Hepatocyte (in vitro differentiated cells): ENCODE measurements at regions not wholly inside any gene's neighbourhood (a gene's known extent, or its start where the extent isn't known, plus 50 kb on each side); places are given as distances from the start of the nearest gene placed in this dataset.
A peak's percentile ranks its signal among the peaks of the same experiment; 100 is the strongest.

Source experiments
- DNase-seq: peaks from one replicate; pipeline ENCODE4 v3.0.0-alpha.2; 2016; ENCODE audit warnings: low spot score
- H2AFZ ChIP-seq: fragments of 200-600 bp; sonication (generic); 2 replicates; pipeline ENCODE4 v1.6.0; 2016; ENCODE audit warnings: antibody characterized with exemption, mild to moderate bottlenecking
- H3K27ac ChIP-seq: fragments of 200-600 bp; sonication (generic); 2 replicates; pipeline ENCODE4 v1.5.1; 2016; ENCODE audit warnings: mild to moderate bottlenecking
- H3K27me3 ChIP-seq: fragments of 200-600 bp; sonication (generic); 2 replicates; pipeline ENCODE4 v1.6.1; 2016
- H3K36me3 ChIP-seq: fragments of 200-600 bp; sonication (generic); replicated peaks from 2 replicates; pipeline ENCODE4 v1.5.1; 2016; ENCODE audit warnings: low read depth; ENCODE audit not compliant: insufficient read depth
- H3K4me1 ChIP-seq: fragments of 200-600 bp; sonication (generic); 2 replicates; pipeline ENCODE4 v1.5.1; 2016; ENCODE audit warnings: mild to moderate bottlenecking, moderate library complexity; ENCODE audit not compliant: insufficient read depth
- H3K4me2 ChIP-seq: fragments of 200-600 bp; sonication (generic); 2 replicates; pipeline ENCODE4 v1.6.0; 2016
- H3K4me3 ChIP-seq: fragments of 200-600 bp; sonication (generic); 2 replicates; pipeline ENCODE4 v1.5.1; 2016; ENCODE audit warnings: mild to moderate bottlenecking
- H3K79me2 ChIP-seq: fragments of 200-600 bp; sonication (generic); 2 replicates; pipeline ENCODE4 v1.6.0; 2017; ENCODE audit warnings: mild to moderate bottlenecking
- H3K9me2 ChIP-seq: fragments of 200-600 bp; sonication (generic); replicated peaks from 2 replicates; pipeline ENCODE4 v1.6.0; 2017; ENCODE audit warnings: mild to moderate bottlenecking; ENCODE audit not compliant: insufficient read depth
- H3K9me3 ChIP-seq: fragments of 200-600 bp; sonication (generic); 2 replicates; pipeline ENCODE4 v1.5.1; 2016; ENCODE audit warnings: low read depth, mild to moderate bottlenecking
- H4K20me1 ChIP-seq: fragments of 200-600 bp; sonication (generic); 2 replicates; pipeline ENCODE4 v1.6.0; 2016; ENCODE audit warnings: mild to moderate bottlenecking; ENCODE audit not compliant: insufficient read depth, poor library complexity, severe bottlenecking
- CTCF ChIP-seq: fragments of 200-600 bp; sonication (generic); IDR thresholded peaks from 2 replicates; pipeline ENCODE4 v1.5.1; 2016; ENCODE audit warnings: antibody characterized with exemption, mild to moderate bottlenecking; ENCODE audit not compliant: poor library complexity
- EZH2 ChIP-seq: fragments of 200-600 bp; sonication (generic); IDR thresholded peaks from 2 replicates; pipeline ENCODE4 v1.6.1; 2016; ENCODE audit warnings: antibody characterized with exemption, mild to moderate bottlenecking, borderline replicate concordance
- EZH2phosphoT487 ChIP-seq: fragments of 200-600 bp; sonication (generic); IDR thresholded peaks from one replicate; pipeline ENCODE4 v1.6.1; 2018; ENCODE audit warnings: antibody characterized with exemption, mild to moderate bottlenecking, low read depth, moderate library complexity; ENCODE audit not compliant: unreplicated experiment, severe bottlenecking
- WGBS: methylation state at CpG from one replicate; pipeline ENCODE4 v1.1.6; 2016; ENCODE audit warnings: low lambda C conversion rate; ENCODE audit errors: missing lambda C conversion rate; 5-methylcytosine and 5-hydroxymethylcytosine counted together

GRCh38 chr11:127612607-127613006 lies 612.0 kb upstream of the KIRREL3 start:
- H3K4me1 ChIP-seq, result no peaks in the 10 kb centered on the region
- no peak overlapping the region for H3K4me2 ChIP-seq
- no peaks in the 10 kb centered on the region for H3K79me2 ChIP-seq
- no peak overlapping the region for H3K27ac ChIP-seq
- H3K36me3 ChIP-seq, result no peaks in the 10 kb centered on the region
- no peaks in the 10 kb centered on the region for H3K9me2 ChIP-seq
- no peak overlapping the region for H3K4me3 ChIP-seq
- H4K20me1 ChIP-seq, result no peaks in the 10 kb centered on the region
- no peaks in the 10 kb centered on the region for H3K27me3 ChIP-seq
- TF ChIP-seq CTCF, result no peak
- no peak for TF ChIP-seq EZH2phosphoT487
- TF ChIP-seq EZH2, result no peak
- DNase-seq, result no peak
- 91% methylated on average over 2 of the region's 2 CpGs for WGBS
- no peaks in the 10 kb centered on the region for H3K9me3 ChIP-seq
- no peak overlapping the region for H2AFZ ChIP-seq

- Histone ChIP-seq H3K9me2 (no peaks in the 10 kb centered on the region), H3K79me2 (no peaks in the 10 kb centered on the region), H3K27ac (no peak overlapping the region), H3K4me1 (no peaks in the 10 kb centered on the region), H3K9me3 (no peaks in the 10 kb centered on the region), H4K20me1 (no peaks in the 10 kb centered on the region), H3K27me3 (no peaks in the 10 kb centered on the region), H2AFZ (no peak overlapping the region), H3K36me3 (no peaks in the 10 kb centered on the region), H3K4me2 (no peak overlapping the region), H3K4me3 (no peak overlapping the region)
- DNase-seq, result peak; percentile 26
- TF ChIP-seq CTCF (peak; percentile 20), EZH2 (no peak)
- WGBS, result 71% methylated on average over 4 of the region's 4 CpGs
These were observed 608.6 kb upstream of the KIRREL3 start for GRCh38 chr11:127609025-127609773.

GRCh38 chr11:127607487-127608085 lies 607.0 kb upstream of the KIRREL3 start:
- no peaks in the 10 kb centered on the region for H3K4me1 ChIP-seq
- no peaks in the 10 kb centered on the region for H4K20me1 ChIP-seq
- no peak overlapping the region for H2AFZ ChIP-seq
- H3K4me3 ChIP-seq, result no peak overlapping the region
- H3K4me2 ChIP-seq, result no peak overlapping the region
- TF ChIP-seq EZH2 (no peak), CTCF (no peak), EZH2phosphoT487 (no peak)
- WGBS, result 86% methylated on average over 9 of the region's 9 CpGs
- no peak for DNase-seq
- H3K27ac ChIP-seq, result no peak overlapping the region
- no peaks in the 10 kb centered on the region for H3K79me2 ChIP-seq
- no peaks in the 10 kb centered on the region for H3K27me3 ChIP-seq
- H3K36me3 ChIP-seq, result no peaks in the 10 kb centered on the region
- no peaks in the 10 kb centered on the region for H3K9me2 ChIP-seq
- no peaks in the 10 kb centered on the region for H3K9me3 ChIP-seq
